Mucosa of gallbladder (tissue), 1 donor: ENCODE measurements at regions not wholly inside any gene's neighbourhood (a gene's known extent, or its start where the extent isn't known, plus 50 kb on each side); places are given as distances from the start of the nearest gene placed in this dataset.
A peak's percentile ranks its signal among the peaks of the same experiment; 100 is the strongest.
"Not testable (repeated sequence)": the region's sequence is repeated elsewhere in the genome, so short reads cannot be mapped to it uniquely, and the experiment has no call there.

Source experiments
- DNase-seq: peaks from one replicate; pipeline ENCODE4 v3.0.0-alpha.2; 2020; ENCODE audit warnings: low spot score
- donor health status: DM: no; HTN: no; CAD: no.

GRCh38 chr7:123323689-123324088 lies 123.9 kb upstream of the SLC13A1 start:
- no peak for DNase-seq

GRCh38 chr7:123321578-123321977 lies 121.8 kb upstream of the SLC13A1 start:
- DNase-seq: not testable (repeated sequence)

DNA sequence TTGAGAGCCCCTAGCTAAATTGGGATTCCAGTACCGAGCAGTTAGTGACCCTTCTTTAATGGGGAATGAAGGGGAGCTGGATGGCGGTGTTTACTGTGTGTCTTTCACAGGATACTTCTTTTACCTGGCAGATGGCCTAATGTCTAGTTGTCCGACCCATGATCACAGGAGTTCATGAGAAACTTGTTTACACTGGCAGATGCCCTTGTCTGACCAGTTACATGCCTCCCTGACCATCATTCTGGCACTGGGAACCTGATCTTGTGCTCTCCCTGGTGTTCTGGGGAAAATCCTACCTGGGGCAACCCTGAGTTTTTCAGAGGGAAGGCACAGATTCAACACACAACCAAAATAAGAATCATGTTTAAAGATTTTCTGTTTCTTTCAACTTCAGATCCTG lies 120.1 kb upstream of the SLC13A1 start:
- DNase-seq: peak; percentile 25

- no peak for DNase-seq
Observed at GRCh38 chr7:123314886-123315285, 115.1 kb upstream of the SLC13A1 start.

- no peak for DNase-seq
Observed at GRCh38 chr7:123308254-123308951, 108.6 kb upstream of the SLC13A1 start.

DNA sequence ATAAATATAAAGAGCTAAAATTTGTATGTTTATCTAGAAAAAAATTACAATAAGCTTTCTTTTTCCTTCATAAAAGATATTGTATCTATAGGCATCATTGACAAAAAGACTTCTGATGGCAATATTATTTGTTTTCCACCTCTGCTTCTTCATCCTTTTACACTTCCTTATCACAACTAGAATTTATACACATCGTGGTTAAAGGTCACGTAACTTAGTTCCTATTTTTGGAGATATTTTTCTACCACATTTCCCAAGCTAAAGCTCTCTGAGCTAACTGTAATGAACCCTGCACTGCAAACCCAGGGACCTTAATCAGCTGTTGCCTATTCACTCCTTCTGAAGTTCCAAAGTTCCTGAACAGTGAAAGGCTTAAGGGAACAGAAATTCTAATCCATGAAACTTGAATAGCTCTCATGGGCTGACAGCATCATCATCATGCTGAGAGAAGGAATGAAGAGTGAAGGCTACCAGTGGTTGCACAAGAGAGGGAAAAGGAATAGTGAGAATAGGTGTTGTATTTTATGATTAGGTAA lies 106.1 kb upstream of the SLC13A1 start:
- DNase-seq: no peak

GRCh38 chr7:123303926-123304325 lies 104.2 kb upstream of the SLC13A1 start:
- no peak for DNase-seq

DNA sequence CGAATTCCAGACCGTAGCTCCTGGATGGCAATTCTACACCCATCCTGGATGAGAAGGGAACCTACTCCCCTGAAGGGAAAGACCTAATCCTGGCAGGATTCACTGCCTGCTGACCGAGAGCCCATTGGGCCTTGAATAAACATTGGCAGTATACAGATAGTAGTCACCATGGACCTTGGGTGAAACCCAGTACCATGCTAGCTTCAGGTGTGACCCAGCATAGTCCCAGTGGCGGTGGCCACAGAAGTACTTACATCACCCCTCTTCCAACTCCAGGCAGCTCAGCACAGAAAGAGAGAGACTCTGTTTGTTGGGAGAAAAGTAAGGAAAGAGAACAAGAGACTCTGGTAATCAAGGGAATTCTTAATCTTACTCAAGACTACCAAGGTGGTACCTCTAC lies 97.2 kb upstream of the SLC13A1 start:
- DNase-seq: no peak

DNA sequence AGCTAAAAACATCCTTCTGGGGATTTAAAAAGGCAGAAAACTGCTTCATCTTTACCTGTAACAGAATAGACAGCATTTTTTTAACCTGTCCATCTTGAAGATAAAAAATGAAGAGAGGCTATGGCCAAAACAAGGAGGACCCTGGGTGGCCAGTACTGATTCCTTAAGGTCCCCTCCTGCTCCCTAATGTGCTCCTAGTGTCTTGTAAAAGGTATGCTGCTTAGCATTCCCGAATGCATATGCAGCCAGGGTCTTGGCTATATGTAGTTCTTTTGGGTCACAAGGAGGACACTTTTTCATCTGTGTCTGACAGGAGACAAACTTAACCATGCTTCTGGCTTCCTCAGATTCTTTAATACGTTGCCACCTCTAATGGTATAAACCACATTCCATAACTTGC lies 93.9 kb upstream of the SLC13A1 start:
- DNase-seq: no peak

- no peak for DNase-seq
Observed at GRCh38 chr7:123292227-123292626, 92.5 kb upstream of the SLC13A1 start.

DNA sequence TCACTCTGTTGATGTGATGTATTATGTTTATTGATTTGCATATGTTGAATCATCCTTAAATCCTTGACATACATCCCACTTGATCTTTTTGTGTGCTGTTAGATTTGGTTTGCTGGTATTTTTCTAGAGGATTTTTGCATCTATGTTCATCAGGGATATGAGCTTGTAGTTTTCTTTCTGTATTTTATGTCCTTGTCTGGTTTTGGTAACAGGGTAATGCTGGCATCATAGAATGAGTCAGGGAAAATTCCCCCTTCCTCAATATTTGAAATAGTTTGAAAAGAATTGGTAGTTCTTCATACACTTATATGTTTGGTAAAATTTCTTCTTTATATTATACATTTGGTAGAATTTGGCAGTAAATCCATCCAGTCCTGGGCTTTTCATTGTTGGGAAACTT lies 89.4 kb upstream of the SLC13A1 start:
- DNase-seq: no peak

DNA sequence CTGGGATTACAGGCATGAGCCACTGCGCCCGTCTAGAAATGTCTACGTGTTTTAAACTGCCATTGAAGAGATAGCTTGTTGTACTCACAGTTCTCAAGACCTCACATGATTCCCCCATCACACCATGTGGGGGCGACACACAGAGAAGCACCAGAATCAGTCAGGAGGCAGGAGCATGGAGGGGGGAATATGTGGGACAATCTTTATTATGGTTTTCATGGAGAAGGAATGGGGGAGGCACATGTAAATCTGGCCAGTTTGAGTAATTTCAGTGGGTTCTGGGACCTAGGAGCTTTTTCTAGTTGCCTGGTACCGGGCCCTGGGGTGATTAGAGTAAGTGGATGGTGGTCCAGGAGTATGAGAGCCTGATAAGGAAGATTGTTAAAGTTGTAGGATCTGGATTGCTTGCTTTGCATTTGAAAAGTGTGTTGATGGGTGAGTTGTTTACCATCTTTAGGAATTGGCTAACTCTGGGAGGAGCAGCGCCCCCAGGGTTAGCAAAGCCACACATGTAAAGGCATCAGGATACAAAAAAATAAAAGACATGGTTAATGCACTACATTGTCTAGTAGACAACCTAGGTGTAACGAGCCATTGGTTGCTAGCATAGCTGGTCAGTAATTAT lies 85.4 kb upstream of the SLC13A1 start:
- no peak for DNase-seq

DNA sequence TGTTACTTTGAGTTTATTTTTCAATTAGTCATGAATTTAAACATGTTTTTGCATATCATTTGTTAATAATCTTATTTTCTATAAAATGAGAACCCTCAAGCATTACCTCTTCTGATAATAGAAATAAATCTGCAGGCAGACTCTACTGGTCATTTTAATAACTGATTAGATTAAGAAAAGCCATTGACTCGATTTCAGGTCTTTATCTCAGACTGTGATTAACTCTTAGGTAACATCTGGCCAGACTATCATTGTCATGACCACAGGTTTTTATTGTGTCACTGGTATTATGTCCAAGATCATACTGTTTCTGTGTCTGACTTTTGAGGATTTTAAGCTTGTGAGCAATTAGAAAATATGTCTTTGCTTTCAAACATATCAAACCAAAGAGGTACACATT lies 83.6 kb upstream of the SLC13A1 start:
- no peak for DNase-seq

DNA sequence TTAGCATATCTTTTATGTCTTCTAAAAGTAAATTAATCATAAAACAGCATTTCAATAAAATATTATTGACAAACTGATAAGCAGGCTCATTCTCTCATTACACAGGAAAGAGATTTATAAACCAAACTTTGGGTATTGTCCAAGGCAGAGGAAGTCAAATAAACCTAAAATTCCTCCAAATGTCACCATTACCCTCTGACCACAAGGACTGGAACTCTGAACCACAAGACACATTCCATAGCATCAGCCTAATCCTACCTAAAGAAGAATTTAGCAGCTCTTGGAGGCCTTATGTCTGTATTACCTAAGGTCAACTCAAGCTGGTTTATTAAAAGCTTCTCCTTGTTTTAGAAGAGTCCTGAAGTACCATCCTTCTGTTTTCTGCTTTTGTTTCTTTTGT lies 82.4 kb upstream of the SLC13A1 start:
- no peak for DNase-seq

DNA sequence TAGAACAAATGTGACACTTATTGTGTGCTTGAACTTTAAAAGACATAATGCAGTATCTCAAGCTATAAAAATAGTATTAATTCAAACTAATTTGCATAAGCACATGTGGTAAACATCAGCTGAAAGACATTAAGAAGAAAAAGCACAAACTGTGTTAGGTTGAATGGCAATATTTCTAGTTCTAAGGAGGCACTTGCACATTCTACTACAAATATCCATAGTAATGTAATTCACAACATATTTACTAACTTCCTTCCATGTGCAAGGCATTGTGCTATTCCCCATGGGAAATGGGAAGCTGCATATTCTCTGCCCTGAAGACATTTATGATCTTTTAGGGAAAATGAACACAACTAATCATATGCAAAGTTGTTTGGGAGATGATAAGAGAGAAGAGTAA lies 80.2 kb upstream of the SLC13A1 start:
- DNase-seq: no peak

DNA sequence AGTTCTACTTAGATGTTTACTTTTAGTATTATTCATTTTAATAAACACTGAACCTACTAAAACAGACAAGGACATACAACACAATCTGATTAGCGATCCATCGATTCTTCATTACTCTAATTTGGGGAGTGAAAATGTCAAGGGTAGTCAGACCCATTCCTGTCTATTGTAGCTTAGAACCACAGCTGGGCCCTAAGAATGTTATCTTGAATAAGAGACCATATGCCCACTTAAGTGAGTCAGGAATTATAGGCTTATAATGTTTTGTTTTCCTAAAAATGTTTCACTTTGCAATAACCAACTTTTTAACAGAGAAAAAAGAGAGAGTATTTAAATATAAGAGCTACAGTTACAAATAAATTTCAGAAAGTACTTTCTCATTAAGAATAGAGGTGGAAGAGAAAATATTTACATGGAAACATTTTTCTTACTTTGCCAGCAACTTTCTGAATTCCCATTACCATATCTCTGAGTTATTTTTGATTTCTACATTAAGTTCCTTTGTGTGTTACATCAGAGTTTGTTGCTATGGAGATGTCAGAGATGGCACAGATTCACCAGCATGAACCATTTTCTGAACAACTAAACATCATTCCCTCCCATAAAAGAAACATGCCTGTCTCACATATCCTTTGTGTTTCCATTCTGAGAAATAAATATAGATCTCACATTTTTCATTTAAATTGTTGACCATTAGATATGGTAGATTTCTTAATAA lies 75.4 kb upstream of the SLC13A1 start:
- no peak for DNase-seq

- DNase-seq: no peak
Observed at GRCh38 chr7:123273185-123273584, 73.4 kb upstream of the SLC13A1 start.

- DNase-seq: no peak
Observed at GRCh38 chr7:123271856-123272255, 72.1 kb upstream of the SLC13A1 start.

GRCh38 chr7:123271231-123271630 lies 71.5 kb upstream of the SLC13A1 start:
- no peak for DNase-seq

DNA sequence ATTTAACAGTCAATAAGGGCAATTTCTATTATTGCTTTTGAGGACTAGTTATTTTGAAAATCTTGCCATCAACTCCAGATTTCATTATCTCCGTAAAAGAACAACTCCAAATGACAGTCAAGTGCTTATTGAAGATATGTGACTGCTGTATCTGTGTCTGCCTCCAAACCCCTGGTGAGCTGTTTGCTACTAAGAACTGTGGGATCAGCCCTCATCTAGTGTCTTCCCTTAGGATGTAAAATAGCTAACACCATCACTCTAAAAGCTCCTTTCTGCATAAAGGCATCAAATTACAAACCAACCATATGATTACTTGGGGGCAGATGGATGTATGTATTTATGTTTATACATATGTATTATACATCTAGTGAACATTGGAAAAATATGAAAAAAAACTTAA lies 70.8 kb upstream of the SLC13A1 start:
- DNase-seq: no peak

- DNase-seq: no peak
Observed at GRCh38 chr7:123265853-123266252, 66.1 kb upstream of the SLC13A1 start.

- not testable (repeated sequence) for DNase-seq
Observed at GRCh38 chr7:123264820-123265219, 65.1 kb upstream of the SLC13A1 start.

- DNase-seq: peak; percentile 86
Observed at GRCh38 chr7:123260428-123260960, 60.7 kb upstream of the SLC13A1 start.
